Karpas-422 (cell line): ENCODE measurements at regions not wholly inside any gene's neighbourhood (a gene's known extent, or its start where the extent isn't known, plus 50 kb on each side); places are given as distances from the start of the nearest gene placed in this dataset.

ENCODE experiments used
- DNase-seq: peaks from one replicate; pipeline ENCODE4 v3.0.0-alpha.2; 2015
- H2AFZ ChIP-seq: fragments of 200-600 bp; sonication (generic); 2 replicates; pipeline ENCODE4 v1.6.1; 2014; ENCODE audit warnings: antibody characterized with exemption, low read length, mixed read lengths
- H3K27ac ChIP-seq: fragments of 200-600 bp; sonication (generic); 2 replicates; pipeline ENCODE4 v1.5.1; 2014; ENCODE audit warnings: mild to moderate bottlenecking, low read length, moderate library complexity
- H3K27me3 ChIP-seq: fragments of 200-600 bp; sonication (generic); 2 replicates; pipeline ENCODE4 v1.6.1; 2014; ENCODE audit warnings: low read length, mixed read lengths
- H3K36me3 ChIP-seq: fragments of 200-600 bp; sonication (generic); 2 replicates; pipeline ENCODE4 v1.6.1; 2014; ENCODE audit warnings: low read length, mixed read lengths; ENCODE audit not compliant: insufficient read depth
- H3K4me1 ChIP-seq: fragments of 200-600 bp; sonication (generic); 2 replicates; pipeline ENCODE4 v1.6.1; 2014; ENCODE audit warnings: mild to moderate bottlenecking, low read length, mixed read lengths
- H3K4me2 ChIP-seq: fragments of 200-600 bp; sonication (generic); 2 replicates; pipeline ENCODE4 v1.6.1; 2014; ENCODE audit warnings: low read length, low read depth, mild to moderate bottlenecking; ENCODE audit not compliant: poor library complexity, severe bottlenecking
- H3K4me3 ChIP-seq: fragments of 200-600 bp; sonication (generic); 2 replicates; pipeline ENCODE4 v1.5.1; 2014; ENCODE audit warnings: mild to moderate bottlenecking, antibody characterized with exemption, low read length, mixed read lengths
- H3K79me2 ChIP-seq: fragments of 200-600 bp; sonication (generic); 2 replicates; pipeline ENCODE4 v1.6.1; 2014; ENCODE audit warnings: mild to moderate bottlenecking, low read length, mixed read lengths
- H3K9ac ChIP-seq: fragments of 200-600 bp; sonication (generic); 2 replicates; pipeline ENCODE4 v1.6.0; 2014; ENCODE audit warnings: low read length
- H3K9me2 ChIP-seq: fragments of 200-600 bp; sonication (generic), shearing (Covaris generic); replicated peaks from 2 replicates; pipeline ENCODE4 v1.6.0; 2014; ENCODE audit warnings: mild to moderate bottlenecking, low read length, moderate library complexity; ENCODE audit not compliant: insufficient read depth
- H3K9me3 ChIP-seq: fragments of 300-700, 200-600 bp; sonication (generic); 2 replicates; pipeline ENCODE4 v1.6.1; 2014; ENCODE audit warnings: low read length, mixed read lengths
- H4K20me1 ChIP-seq: fragments of 200-600 bp; sonication (generic); 2 replicates; pipeline ENCODE4 v1.6.1; 2014; ENCODE audit warnings: mild to moderate bottlenecking, antibody characterized with exemption, low read length, low read depth; ENCODE audit not compliant: insufficient read depth

DNA sequence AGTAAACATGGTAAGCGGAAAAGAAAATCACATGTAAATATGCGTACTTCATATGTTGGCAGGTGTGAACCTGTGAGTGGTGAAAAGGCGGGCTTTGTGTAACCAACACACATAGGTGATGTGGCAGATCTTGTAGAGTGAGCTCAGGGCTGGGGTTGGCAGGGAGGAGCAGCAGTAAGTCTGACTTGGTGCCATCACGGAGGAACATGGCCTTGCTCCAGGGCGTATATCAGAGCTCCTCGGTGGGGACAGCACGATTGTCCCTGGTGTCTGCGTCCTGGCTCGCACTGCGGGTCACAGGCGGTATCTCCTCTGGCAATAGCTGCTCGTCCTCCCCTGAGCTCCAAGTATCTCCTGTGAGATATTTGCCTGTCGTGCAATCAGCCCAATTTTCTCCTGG, 733.6 kb downstream of the TRIML1 start:
- H3K27me3 ChIP-seq: no peaks in the 10 kb centered on the region
- no peak overlapping the region for H2AFZ ChIP-seq
- H4K20me1 ChIP-seq: no peaks in the 10 kb centered on the region
- no peak overlapping the region for H3K27ac ChIP-seq
- no peak for DNase-seq
- no peak overlapping the region for H3K4me2 ChIP-seq
- no peaks in the 10 kb centered on the region for H3K79me2 ChIP-seq
- H3K9ac ChIP-seq: no peak overlapping the region
- H3K4me1 ChIP-seq: no peaks in the 10 kb centered on the region
- no peaks in the 10 kb centered on the region for H3K9me3 ChIP-seq
- no peak overlapping the region for H3K4me3 ChIP-seq
- no peaks in the 10 kb centered on the region for H3K36me3 ChIP-seq
- no peaks in the 10 kb centered on the region for H3K9me2 ChIP-seq

DNA sequence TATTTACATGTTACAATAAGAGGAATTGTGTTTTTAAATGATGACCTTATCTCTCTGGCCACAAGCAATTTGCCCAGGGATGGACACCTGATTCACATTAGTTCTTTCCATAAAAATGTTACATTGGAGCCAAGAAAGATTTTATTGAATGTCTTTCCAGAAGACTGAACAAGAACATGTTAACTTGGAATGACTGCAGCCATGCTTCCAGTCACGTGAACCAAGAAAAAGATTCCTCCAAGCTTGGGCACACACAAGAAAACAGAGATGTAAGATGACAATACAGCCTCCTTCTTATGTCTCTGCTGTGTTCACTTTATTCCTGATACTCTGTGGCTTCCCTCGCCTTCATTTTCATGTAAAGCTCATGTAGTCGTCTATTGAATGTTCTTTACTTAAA, 737.6 kb downstream of the TRIML1 start:
- H3K4me1 ChIP-seq: no peaks in the 10 kb centered on the region
- DNase-seq: no peak
- no peak overlapping the region for H3K27ac ChIP-seq
- no peak overlapping the region for H2AFZ ChIP-seq
- no peaks in the 10 kb centered on the region for H3K36me3 ChIP-seq
- H3K4me3 ChIP-seq: no peak overlapping the region
- H3K9me2 ChIP-seq: no peaks in the 10 kb centered on the region
- H3K27me3 ChIP-seq: no peaks in the 10 kb centered on the region
- H3K9ac ChIP-seq: no peak overlapping the region
- no peaks in the 10 kb centered on the region for H3K79me2 ChIP-seq
- H4K20me1 ChIP-seq: no peaks in the 10 kb centered on the region
- no peaks in the 10 kb centered on the region for H3K9me3 ChIP-seq
- H3K4me2 ChIP-seq: no peak overlapping the region

DNA sequence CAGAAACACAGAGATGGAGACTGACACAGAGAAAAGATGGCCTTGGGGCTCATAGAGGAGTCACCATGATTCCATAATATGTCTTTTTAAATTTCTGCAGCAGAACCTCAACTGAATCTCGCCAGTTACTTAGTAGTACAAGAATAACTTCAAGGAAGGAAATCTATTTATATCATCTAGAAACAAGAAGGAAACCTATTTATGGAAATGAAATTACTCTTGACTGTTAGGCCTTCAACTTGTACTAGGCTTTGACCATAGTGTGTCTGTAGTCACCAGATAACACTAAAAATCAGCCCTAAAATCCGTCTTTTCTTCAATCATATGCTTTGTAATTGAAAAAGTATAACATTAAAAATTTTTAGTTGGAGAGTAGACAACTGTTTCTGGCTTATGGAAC, 740.4 kb downstream of the TRIML1 start:
- Histone ChIP-seq H3K9me3 (no peaks in the 10 kb centered on the region), H3K36me3 (no peaks in the 10 kb centered on the region), H2AFZ (no peak overlapping the region), H3K27me3 (no peaks in the 10 kb centered on the region), H3K79me2 (no peaks in the 10 kb centered on the region), H3K27ac (no peak overlapping the region), H3K9ac (no peak overlapping the region), H3K4me2 (no peak overlapping the region), H3K4me1 (no peaks in the 10 kb centered on the region), H3K9me2 (no peaks in the 10 kb centered on the region), H4K20me1 (no peaks in the 10 kb centered on the region), H3K4me3 (no peak overlapping the region)
- DNase-seq: no peak

DNA sequence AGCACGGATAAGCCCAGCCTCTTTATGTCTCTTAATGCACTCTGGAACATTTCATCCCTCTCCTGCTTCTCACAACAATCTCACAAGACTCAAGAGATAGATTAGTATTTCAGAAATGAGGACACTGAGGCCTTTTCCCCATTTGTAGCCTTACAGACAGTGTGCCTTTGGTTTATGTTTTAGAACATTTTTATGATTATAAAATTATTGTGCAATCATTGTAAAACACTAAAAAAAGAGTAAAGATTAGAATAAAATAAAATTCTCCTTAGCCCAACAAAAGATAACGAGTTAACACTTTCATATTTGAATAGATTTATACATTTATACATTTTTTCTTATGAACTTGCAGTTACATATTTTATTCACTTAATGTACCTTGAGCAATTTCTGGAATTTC, 748.7 kb downstream of the TRIML1 start:
- no peaks in the 10 kb centered on the region for H3K4me1 ChIP-seq
- no peak overlapping the region for H3K4me3 ChIP-seq
- H2AFZ ChIP-seq: no peak overlapping the region
- H3K4me2 ChIP-seq: no peak overlapping the region
- DNase-seq: no peak
- H3K27ac ChIP-seq: no peak overlapping the region
- no peaks in the 10 kb centered on the region for H3K9me3 ChIP-seq
- no peaks in the 10 kb centered on the region for H4K20me1 ChIP-seq
- H3K36me3 ChIP-seq: no peaks in the 10 kb centered on the region
- H3K9me2 ChIP-seq: no peaks in the 10 kb centered on the region
- no peaks in the 10 kb centered on the region for H3K27me3 ChIP-seq
- H3K79me2 ChIP-seq: no peaks in the 10 kb centered on the region
- H3K9ac ChIP-seq: no peak overlapping the region

DNA sequence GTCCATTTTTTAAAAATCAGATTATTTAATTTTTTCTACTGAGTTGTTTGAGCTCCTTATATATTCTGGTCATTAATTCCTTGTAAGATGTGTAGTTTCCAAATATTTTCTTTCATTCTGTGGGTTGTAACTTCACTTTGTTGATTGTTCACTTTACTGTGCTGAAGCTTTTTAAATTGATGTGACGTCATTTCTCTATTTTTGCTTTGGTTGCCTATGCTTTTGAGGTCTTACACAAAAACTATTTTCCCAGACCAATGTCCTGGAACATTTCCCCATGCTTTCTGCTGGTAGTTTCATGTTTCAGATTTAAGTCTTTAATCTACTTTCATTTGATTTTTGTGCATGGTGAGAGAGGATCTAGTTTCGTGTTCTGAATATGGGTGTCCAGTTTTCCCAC, 753.6 kb downstream of the TRIML1 start:
- H3K36me3 ChIP-seq: no peaks in the 10 kb centered on the region
- no peaks in the 10 kb centered on the region for H4K20me1 ChIP-seq
- no peaks in the 10 kb centered on the region for H3K79me2 ChIP-seq
- H3K27me3 ChIP-seq: no peaks in the 10 kb centered on the region
- H2AFZ ChIP-seq: no peak overlapping the region
- no peak for DNase-seq
- no peak overlapping the region for H3K4me3 ChIP-seq
- no peaks in the 10 kb centered on the region for H3K9me2 ChIP-seq
- no peak overlapping the region for H3K4me2 ChIP-seq
- no peaks in the 10 kb centered on the region for H3K4me1 ChIP-seq
- no peak overlapping the region for H3K9ac ChIP-seq
- H3K9me3 ChIP-seq: no peaks in the 10 kb centered on the region
- no peak overlapping the region for H3K27ac ChIP-seq

GRCh38 chr4:188903986-188904385, 764.7 kb downstream of the TRIML1 start:
- no peaks in the 10 kb centered on the region for H3K36me3 ChIP-seq
- H3K4me1 ChIP-seq: no peaks in the 10 kb centered on the region
- no peak overlapping the region for H3K27ac ChIP-seq
- H3K9me3 ChIP-seq: no peaks in the 10 kb centered on the region
- H3K9me2 ChIP-seq: no peaks in the 10 kb centered on the region
- H2AFZ ChIP-seq: no peak overlapping the region
- no peak for DNase-seq
- no peaks in the 10 kb centered on the region for H3K79me2 ChIP-seq
- H3K4me2 ChIP-seq: no peak overlapping the region
- no peak overlapping the region for H3K9ac ChIP-seq
- no peak overlapping the region for H3K4me3 ChIP-seq
- no peaks in the 10 kb centered on the region for H4K20me1 ChIP-seq
- no peaks in the 10 kb centered on the region for H3K27me3 ChIP-seq

GRCh38 chr4:188904617-188905016, 765.4 kb downstream of the TRIML1 start:
- Histone ChIP-seq H3K27me3 (no peaks in the 10 kb centered on the region), H3K9me3 (no peaks in the 10 kb centered on the region), H3K4me3 (no peak overlapping the region), H3K79me2 (no peaks in the 10 kb centered on the region), H3K4me2 (no peak overlapping the region), H3K4me1 (no peaks in the 10 kb centered on the region), H3K9me2 (no peaks in the 10 kb centered on the region), H3K27ac (no peak overlapping the region), H3K36me3 (no peaks in the 10 kb centered on the region), H4K20me1 (no peaks in the 10 kb centered on the region), H2AFZ (no peak overlapping the region), H3K9ac (no peak overlapping the region)
- DNase-seq: no peak

DNA sequence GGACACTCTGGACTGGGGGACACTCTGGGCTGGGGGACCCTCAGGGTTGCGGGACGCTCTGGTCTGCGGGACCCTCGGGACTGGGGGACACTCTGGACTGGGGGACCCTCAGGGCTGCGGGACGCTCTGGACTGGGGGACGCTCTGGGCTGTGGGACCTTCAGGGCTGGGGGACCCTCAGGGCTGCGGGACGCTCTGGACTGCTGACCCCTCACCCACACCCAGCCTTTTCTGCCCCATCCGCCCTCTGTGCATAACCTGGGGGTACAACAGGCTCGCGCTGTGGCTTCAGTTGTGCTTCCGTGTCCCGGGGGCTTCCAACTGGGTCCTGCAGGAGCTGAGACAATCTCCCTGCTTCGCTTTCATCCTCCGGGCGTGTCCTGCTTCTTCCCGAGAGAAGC, 766.0 kb downstream of the TRIML1 start:
- Histone ChIP-seq H2AFZ (no peak overlapping the region), H3K36me3 (no peaks in the 10 kb centered on the region), H3K9me2 (no peaks in the 10 kb centered on the region), H3K9ac (no peak overlapping the region), H3K27ac (no peak overlapping the region), H3K79me2 (no peaks in the 10 kb centered on the region), H3K4me1 (no peaks in the 10 kb centered on the region), H3K4me2 (no peak overlapping the region), H3K27me3 (no peaks in the 10 kb centered on the region), H4K20me1 (no peaks in the 10 kb centered on the region), H3K9me3 (no peaks in the 10 kb centered on the region), H3K4me3 (no peak overlapping the region)
- DNase-seq: no peak

- Histone ChIP-seq H4K20me1 (no peaks in the 10 kb centered on the region), H3K27me3 (no peaks in the 10 kb centered on the region), H3K9me3 (no peaks in the 10 kb centered on the region), H3K36me3 (no peaks in the 10 kb centered on the region), H3K9ac (no peak overlapping the region), H3K9me2 (no peaks in the 10 kb centered on the region), H3K4me1 (no peaks in the 10 kb centered on the region), H3K4me2 (no peak overlapping the region), H3K4me3 (no peak overlapping the region), H3K79me2 (no peaks in the 10 kb centered on the region), H2AFZ (no peak overlapping the region), H3K27ac (no peak overlapping the region)
- DNase-seq: no peak
These were observed 772.0 kb downstream of the TRIML1 start for GRCh38 chr4:188911199-188911598.
